Omental fat pad (tissue), 3 donors: ENCODE measurements at regions not wholly inside any gene's neighbourhood (a gene's known extent, or its start where the extent isn't known, plus 50 kb on each side); places are given as distances from the start of the nearest gene placed in this dataset.
"Not testable (repeated sequence)": the region's sequence is repeated elsewhere in the genome, so short reads cannot be mapped to it uniquely, and the experiment has no call there.

Experiments
- ATAC-seq: fragments of 150-250 bp; one replicate; pipeline ENCODE4 v1.9.1; 2016; ENCODE audit warnings: mild to moderate bottlenecking, moderate library complexity; ENCODE audit not compliant: low FRiP score
- DNase-seq: peaks from one replicate; pipeline ENCODE4 v3.0.0-alpha.2; 2019; ENCODE audit warnings: low spot score
- TF ChIP-seq, protein P1 (sequence below), 3 donors: fragments of 450-650 bp; IDR thresholded peaks; one replicate each; pipeline ENCODE4 v1.5.1; 2016 to 2017; ENCODE audit warnings: antibody characterized with exemption in 3 of 3, mild to moderate bottlenecking in 3 of 3, moderate library complexity in 2 of 3

DNA sequence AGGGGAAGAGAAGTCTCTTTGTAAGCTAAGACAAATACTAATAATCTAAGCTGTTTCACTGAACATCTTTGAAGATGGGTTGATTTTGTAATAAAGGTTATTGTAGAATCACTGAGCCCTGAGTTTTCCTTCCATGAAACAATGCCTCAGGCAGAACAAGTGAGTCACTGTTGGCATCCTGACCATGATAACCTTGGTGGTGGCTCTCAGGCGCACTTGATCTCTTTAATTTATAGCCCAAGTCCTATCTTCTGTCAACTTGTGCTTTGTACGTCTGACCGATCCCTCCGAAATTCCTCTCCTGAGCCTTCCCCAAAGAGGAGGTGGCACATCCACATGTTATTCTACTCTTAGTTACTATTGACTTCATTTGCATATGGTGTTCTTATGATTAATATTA lies 812.9 kb downstream of the REEP3 start:
- ATAC-seq (no peak), DNase-seq (no peak)
- TF ChIP-seq, protein P1, sequence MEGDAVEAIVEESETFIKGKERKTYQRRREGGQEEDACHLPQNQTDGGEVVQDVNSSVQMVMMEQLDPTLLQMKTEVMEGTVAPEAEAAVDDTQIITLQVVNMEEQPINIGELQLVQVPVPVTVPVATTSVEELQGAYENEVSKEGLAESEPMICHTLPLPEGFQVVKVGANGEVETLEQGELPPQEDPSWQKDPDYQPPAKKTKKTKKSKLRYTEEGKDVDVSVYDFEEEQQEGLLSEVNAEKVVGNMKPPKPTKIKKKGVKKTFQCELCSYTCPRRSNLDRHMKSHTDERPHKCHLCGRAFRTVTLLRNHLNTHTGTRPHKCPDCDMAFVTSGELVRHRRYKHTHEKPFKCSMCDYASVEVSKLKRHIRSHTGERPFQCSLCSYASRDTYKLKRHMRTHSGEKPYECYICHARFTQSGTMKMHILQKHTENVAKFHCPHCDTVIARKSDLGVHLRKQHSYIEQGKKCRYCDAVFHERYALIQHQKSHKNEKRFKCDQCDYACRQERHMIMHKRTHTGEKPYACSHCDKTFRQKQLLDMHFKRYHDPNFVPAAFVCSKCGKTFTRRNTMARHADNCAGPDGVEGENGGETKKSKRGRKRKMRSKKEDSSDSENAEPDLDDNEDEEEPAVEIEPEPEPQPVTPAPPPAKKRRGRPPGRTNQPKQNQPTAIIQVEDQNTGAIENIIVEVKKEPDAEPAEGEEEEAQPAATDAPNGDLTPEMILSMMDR (IDR thresholded peaks at IDR 0.05), result no peak

DNA sequence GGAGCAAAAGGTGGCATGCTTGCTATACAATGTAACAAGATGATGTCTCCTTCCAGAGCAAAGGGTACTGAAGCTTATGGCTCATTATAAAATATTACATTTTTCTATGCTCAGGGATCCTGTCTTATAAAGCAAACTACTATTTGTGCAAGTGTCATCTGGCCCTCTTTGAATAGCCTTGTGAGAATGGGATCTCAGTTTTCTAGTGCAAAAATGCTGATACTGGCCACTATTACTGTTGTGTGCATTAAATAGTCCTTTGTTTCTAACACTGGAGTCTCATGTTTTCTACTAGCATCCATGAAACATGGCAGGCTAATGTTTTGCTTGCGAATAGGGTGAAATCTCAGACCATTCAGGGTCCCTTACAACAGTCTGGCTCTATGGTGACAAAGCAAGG lies 823.0 kb downstream of the REEP3 start:
- ATAC-seq (no peak), DNase-seq (no peak)
- TF ChIP-seq, protein P1 (IDR thresholded peaks at IDR 0.05), result no peak

DNA sequence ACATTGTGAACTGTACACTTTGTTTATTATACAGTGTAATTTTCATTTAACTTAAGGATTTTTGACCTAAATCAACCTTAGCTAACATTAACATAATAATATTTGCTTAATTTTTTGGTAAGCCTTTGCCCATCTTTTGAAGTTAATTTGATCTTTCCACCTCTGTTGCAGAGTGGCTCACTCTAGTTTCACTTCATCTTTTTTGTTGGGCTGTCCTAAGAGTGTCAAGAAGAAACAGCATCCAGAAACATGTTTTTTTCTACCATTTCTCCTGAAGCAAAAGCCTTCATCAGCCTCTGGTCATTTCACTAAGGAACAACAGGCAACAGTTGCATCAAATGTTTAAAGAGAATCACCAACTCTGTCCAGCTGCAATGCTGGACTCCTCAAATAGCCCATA lies 824.7 kb downstream of the REEP3 start:
- TF ChIP-seq, protein P1 (IDR thresholded peaks at IDR 0.05), result no peak
- ATAC-seq (no peak), DNase-seq (no peak)

DNA sequence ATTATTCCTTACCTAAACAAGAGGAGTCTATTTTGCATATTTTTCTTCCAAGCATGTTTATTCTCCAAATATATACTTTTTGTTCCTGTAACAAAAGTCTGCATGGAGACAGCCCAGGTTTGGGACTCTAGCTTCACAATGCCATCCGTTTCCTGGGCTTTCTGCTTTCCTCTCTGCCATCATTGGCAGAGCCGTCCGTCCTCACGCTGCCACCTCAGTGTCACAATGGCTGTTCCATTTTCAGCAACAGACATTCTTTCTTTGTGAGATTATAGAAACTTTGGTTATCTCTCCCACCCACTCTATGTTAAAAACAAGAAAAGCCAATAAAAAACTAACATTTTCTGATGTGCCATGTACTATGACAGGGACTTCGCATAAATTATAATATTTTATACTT lies 825.2 kb downstream of the REEP3 start:
- TF ChIP-seq, protein P1 (IDR thresholded peaks at IDR 0.05), result no peak
- DNase-seq, result no peak
- no peak for ATAC-seq

DNA sequence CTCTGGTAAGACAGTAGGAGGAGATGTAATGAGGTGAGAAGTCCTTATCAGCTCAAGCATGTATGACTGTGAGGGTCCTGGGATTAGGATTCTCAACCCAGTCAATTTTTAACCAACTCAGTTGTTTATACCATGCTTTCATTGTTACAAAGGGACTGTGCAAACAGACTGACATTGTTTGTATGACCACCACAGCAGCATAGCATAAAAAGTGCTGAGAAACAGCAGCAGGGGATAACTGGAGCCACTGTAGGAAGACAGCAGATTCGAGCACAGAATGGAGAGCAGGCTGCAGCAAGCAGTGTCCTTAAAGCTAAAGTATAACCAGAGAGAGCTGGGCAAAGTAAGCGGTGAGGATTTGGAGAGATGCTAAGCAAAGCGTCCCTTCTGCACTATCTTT lies 829.5 kb downstream of the REEP3 start:
- ATAC-seq, result no peak
- TF ChIP-seq, protein P1 (IDR thresholded peaks at IDR 0.05), result no peak
- DNase-seq, result no peak

- DNase-seq (no peak), ATAC-seq (no peak)
- TF ChIP-seq, protein P1 (IDR thresholded peaks at IDR 0.05), result no peak
Measured at GRCh38 chr10:64358907-64359306, 837.7 kb downstream of the REEP3 start.

DNA sequence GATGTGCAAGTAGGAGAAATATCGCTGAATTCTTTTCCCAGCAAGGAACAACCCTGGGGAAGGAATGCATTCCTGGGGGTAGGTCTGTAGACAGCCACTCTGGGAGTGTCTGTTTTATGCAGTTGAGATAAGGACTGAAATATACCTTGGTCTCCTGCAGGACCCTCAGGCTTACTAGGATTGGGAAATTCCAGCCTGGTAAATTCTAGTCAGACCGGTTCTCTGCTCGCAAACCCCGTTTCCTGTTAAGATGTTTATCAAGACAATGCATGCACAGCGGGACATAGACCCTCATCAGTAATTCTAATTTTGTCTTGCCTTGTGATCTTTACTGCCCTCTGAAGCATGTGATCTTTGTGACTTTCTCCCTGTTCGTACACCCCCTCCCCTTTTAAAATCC lies 839.0 kb downstream of the REEP3 start:
- not testable (repeated sequence) for ATAC-seq, DNase-seq

DNA sequence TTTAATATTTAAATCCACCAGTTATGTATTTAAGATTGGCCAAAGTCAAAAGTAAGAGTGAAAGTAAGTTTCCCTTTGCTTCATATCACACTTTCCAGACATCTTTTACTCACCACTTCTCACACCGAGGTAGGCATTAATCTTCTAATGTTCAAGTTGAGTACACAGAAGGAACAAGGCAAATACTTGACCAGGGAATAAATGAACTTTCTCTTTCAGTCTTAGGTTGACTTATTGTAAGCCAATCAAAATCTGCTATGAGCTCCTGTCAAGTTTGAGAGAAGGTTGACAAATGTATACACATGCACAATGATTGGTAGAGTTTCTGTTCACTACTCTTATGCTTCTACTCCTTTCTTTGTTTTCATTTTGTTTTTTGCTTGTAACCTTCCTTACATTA lies 842.5 kb downstream of the REEP3 start:
- ATAC-seq (no peak), DNase-seq (no peak)
- TF ChIP-seq, protein P1 (IDR thresholded peaks at IDR 0.05), result no peak
